Mucosa of stomach (tissue), 1 donor: ENCODE measurements at regions not wholly inside any gene's neighbourhood (a gene's known extent, or its start where the extent isn't known, plus 50 kb on each side); places are given as distances from the start of the nearest gene placed in this dataset.
"Not testable (repeated sequence)": the region's sequence is repeated elsewhere in the genome, so short reads cannot be mapped to it uniquely, and the experiment has no call there.

ENCODE experiments used
- H3K27me3 ChIP-seq: one replicate; pipeline ENCODE4 v1.7.0; 2013; ENCODE audit warnings: mild to moderate bottlenecking, low read length; ENCODE audit not compliant: control insufficient read depth, insufficient read depth
- H3K36me3 ChIP-seq: one replicate; pipeline ENCODE4 v1.7.0; 2013; ENCODE audit warnings: low read length; ENCODE audit not compliant: control insufficient read depth, insufficient read depth
- H3K4me1 ChIP-seq: one replicate; pipeline ENCODE4 v1.7.0; 2013; ENCODE audit warnings: mild to moderate bottlenecking, low read length; ENCODE audit not compliant: control insufficient read depth, insufficient read depth
- H3K4me3 ChIP-seq: one replicate; pipeline ENCODE4 v1.7.0; 2013; ENCODE audit warnings: low read length
- H3K9ac ChIP-seq: one replicate; pipeline ENCODE4 v1.7.0; 2013; ENCODE audit warnings: mild to moderate bottlenecking, low read length, moderate library complexity
- H3K9me3 ChIP-seq: one replicate; pipeline ENCODE4 v1.7.0; 2013; ENCODE audit warnings: mild to moderate bottlenecking, low read length, moderate library complexity; ENCODE audit not compliant: control insufficient read depth
- donor health status: Pancreatic carcinoma.

DNA sequence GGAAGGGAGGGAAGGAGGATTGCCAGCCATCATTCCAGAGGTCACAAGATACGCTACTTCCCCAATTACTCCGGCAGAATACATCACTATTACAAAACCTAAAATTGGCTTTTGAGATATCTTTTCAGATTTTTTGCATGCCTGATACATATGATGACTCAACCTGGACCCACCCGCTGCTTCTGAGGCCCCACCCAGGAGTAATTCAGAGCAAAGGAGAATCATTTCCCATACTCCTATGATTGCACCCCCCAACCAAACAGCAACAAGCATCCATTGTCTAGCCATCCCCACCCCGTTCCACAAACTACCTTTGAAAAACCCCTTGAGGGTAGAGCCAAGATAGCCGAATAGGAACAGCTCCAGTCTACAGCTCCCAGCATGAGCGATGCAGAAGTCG lies 163.5 kb upstream of the GJE1 start:
- Histone ChIP-seq H3K9me3 (no peaks in the 10 kb centered on the region), H3K36me3 (no peaks in the 10 kb centered on the region), H3K4me1 (no peaks in the 10 kb centered on the region), H3K9ac (no peak overlapping the region), H3K4me3 (no peak overlapping the region), H3K27me3 (no peaks in the 10 kb centered on the region)

- no peaks in the 10 kb centered on the region for H3K27me3 ChIP-seq
- H3K9ac ChIP-seq, result no peak overlapping the region
- H3K4me1 ChIP-seq, result no peaks in the 10 kb centered on the region
- H3K9me3 ChIP-seq, result no peaks in the 10 kb centered on the region
- H3K4me3 ChIP-seq, result no peak overlapping the region
- no peaks in the 10 kb centered on the region for H3K36me3 ChIP-seq
Observed at GRCh38 chr6:141968632-141969031, 164.1 kb upstream of the GJE1 start.

- Histone ChIP-seq H3K36me3 (no peaks in the 10 kb centered on the region), H3K9me3 (no peaks in the 10 kb centered on the region), H3K27me3 (no peaks in the 10 kb centered on the region), H3K9ac (no peak overlapping the region), H3K4me1 (no peaks in the 10 kb centered on the region), H3K4me3 (no peak overlapping the region)
Observed at GRCh38 chr6:141965016-141965545, 167.6 kb upstream of the GJE1 start.

DNA sequence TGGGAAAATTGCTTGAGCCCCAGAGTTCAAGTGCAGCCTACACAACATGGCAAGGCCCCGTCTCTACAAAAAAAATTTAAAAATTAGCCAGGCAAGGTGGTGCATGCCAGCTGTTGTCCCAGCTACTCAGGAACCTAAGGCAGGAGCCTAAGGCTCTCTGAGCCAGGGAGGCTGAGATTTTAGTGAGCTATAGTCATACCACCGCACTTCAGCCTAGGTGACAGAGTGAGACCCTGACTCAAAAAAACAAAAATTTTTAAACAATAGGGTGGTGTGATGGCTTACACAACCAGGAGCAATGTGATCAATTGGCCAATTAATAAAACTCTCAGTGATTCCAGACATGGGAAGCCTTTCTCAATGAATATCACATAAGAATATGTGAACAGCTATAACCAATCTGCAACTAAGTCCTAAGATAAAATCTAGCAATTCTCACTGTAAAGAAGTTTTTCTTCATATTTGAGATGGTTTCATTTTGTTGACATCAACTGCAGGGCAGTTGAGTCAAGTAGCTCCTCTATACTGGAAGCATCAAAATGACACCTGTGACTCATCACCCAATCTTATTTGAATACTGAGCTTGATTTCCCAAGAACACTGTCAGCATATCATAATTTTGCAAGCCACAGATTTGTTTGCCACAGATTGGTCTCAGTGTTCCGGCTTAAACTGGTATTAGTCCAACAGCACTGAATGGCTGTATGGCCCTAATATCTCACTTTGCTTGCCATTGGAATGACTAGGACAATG lies 169.0 kb upstream of the GJE1 start:
- no peaks in the 10 kb centered on the region for H3K9me3 ChIP-seq
- no peaks in the 10 kb centered on the region for H3K4me1 ChIP-seq
- H3K4me3 ChIP-seq, result no peak overlapping the region
- no peaks in the 10 kb centered on the region for H3K36me3 ChIP-seq
- H3K9ac ChIP-seq, result no peak overlapping the region
- H3K27me3 ChIP-seq, result no peaks in the 10 kb centered on the region

DNA sequence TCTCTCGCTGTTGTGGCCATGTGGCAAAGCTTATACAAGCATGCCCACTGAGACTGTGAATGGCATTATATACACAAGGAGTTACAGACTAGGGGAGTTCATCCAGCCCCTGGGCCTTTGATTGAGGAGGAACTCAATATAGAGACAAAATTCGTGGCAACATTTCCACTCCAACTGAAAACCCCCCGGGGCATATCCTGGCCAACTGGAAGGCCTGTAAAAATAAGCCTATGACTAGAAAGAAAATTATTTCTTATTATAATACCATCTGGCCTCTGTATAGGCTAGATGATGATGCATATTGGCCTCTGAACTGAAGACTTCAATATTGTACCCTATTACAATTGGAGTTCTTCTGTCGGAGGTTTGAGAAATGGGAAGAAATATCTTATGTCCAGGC lies 175.5 kb upstream of the GJE1 start:
- no peaks in the 10 kb centered on the region for H3K27me3 ChIP-seq

DNA sequence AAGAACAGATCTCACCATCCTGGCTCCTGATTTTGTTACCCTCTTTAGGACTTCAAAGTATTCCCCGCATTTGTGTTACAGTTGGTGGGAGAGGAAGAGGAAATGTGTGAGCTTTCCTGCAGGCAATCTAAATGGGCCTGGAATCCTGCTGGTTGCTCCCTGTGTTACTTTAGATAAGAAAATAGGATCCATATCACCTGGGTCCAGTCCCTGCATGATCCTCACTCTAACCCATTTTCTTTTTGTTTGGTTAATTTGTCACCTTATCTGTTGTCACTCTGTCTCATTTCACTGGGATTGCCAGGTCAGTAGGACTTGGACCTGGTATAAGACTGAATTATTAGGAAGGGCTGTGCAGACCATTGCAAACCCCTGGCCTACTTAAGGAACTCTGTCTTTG lies 175.9 kb upstream of the GJE1 start:
- Histone ChIP-seq H3K27me3 (no peaks in the 10 kb centered on the region), H3K4me1 (no peaks in the 10 kb centered on the region), H3K36me3 (no peaks in the 10 kb centered on the region), H3K9me3 (no peaks in the 10 kb centered on the region), H3K9ac (no peak overlapping the region), H3K4me3 (no peak overlapping the region)

More for the DNA sequence above, 175.5 kb upstream of the GJE1 start:
- H3K9ac ChIP-seq, result no peak overlapping the region
- H3K4me3 ChIP-seq, result no peak overlapping the region
- no peaks in the 10 kb centered on the region for H3K9me3 ChIP-seq
- H3K36me3 ChIP-seq, result no peaks in the 10 kb centered on the region
- no peaks in the 10 kb centered on the region for H3K4me1 ChIP-seq

GRCh38 chr6:141956046-141956761 lies 176.5 kb upstream of the GJE1 start:
- Histone ChIP-seq H3K4me3 (no peak overlapping the region), H3K9me3 (no peaks in the 10 kb centered on the region), H3K4me1 (no peaks in the 10 kb centered on the region), H3K36me3 (no peaks in the 10 kb centered on the region), H3K27me3 (no peaks in the 10 kb centered on the region), H3K9ac (no peak overlapping the region)

GRCh38 chr6:141953072-141953471 lies 179.7 kb upstream of the GJE1 start:
- H3K27me3 ChIP-seq, result no peaks in the 10 kb centered on the region
- no peaks in the 10 kb centered on the region for H3K4me1 ChIP-seq
- no peaks in the 10 kb centered on the region for H3K36me3 ChIP-seq
- no peak overlapping the region for H3K9ac ChIP-seq
- H3K9me3 ChIP-seq, result no peaks in the 10 kb centered on the region
- no peak overlapping the region for H3K4me3 ChIP-seq

GRCh38 chr6:141946502-141946901 lies 186.2 kb upstream of the GJE1 start:
- Histone ChIP-seq H3K9me3 (no peaks in the 10 kb centered on the region), H3K4me1 (no peaks in the 10 kb centered on the region), H3K27me3 (no peaks in the 10 kb centered on the region), H3K36me3 (no peaks in the 10 kb centered on the region), H3K4me3 (no peak overlapping the region), H3K9ac (no peak overlapping the region)

DNA sequence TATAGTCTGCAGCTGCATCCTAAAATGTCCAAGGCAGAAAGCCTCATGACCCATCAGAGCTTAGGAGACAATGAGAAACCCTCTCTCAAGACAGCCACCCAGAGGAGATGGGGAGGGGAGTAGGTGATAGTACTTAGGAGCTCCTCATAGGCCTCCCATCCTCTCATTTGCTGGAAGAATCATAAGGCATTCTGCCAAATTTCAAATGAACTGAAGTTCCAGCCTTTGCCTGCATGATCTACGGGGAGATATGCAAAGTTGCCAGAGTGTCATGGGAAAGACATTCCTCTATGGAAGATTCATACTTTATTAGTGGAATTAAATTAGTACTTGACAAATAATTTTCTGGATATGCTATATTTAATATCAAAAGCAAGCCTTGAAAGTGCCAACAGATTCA lies 194.1 kb upstream of the GJE1 start:
- Histone ChIP-seq H3K9ac (no peak overlapping the region), H3K4me1 (no peaks in the 10 kb centered on the region), H3K27me3 (no peaks in the 10 kb centered on the region), H3K9me3 (no peaks in the 10 kb centered on the region), H3K4me3 (no peak overlapping the region), H3K36me3 (no peaks in the 10 kb centered on the region)

GRCh38 chr6:141932685-141933084 lies 200.0 kb upstream of the GJE1 start:
- Histone ChIP-seq H3K27me3 (no peaks in the 10 kb centered on the region), H3K36me3 (no peaks in the 10 kb centered on the region), H3K9me3 (no peaks in the 10 kb centered on the region), H3K4me1 (no peaks in the 10 kb centered on the region), H3K4me3 (no peak overlapping the region), H3K9ac (no peak overlapping the region)

GRCh38 chr6:141926200-141926900 lies 206.4 kb upstream of the GJE1 start:
- not testable (repeated sequence) for H3K9me3 ChIP-seq, H3K36me3 ChIP-seq, H3K4me3 ChIP-seq, H3K4me1 ChIP-seq, H3K9ac ChIP-seq, H3K27me3 ChIP-seq
